Heart left ventricle (tissue), 13 donors: ENCODE measurements at regions not wholly inside any gene's neighbourhood (a gene's known extent, or its start where the extent isn't known, plus 50 kb on each side); places are given as distances from the start of the nearest gene placed in this dataset.

Experiments used
- POLR2A ChIP-seq, 2 donors: fragments of 450-650 bp; IDR thresholded peaks; one replicate each; pipeline ENCODE4 v1.6.1; 2017; ENCODE audit warnings: antibody characterized with exemption in 2 of 2, mild to moderate bottlenecking in 2 of 2, moderate library complexity in 2 of 2
- TF ChIP-seq, protein P1 (sequence below), 12 donors: fragments of 200-600 bp; sonication (generic) in 4 of 12; IDR thresholded peaks; one replicate each; pipeline versions ENCODE4 v1.5.0 to v1.8.0; 2018 to 2022; ENCODE audit warnings: antibody characterized with exemption in 12 of 12, mild to moderate bottlenecking in 5 of 12
- donor health status: ischemic (EF 13 %, LVEDD 7.1; RV severe dilation, severe dysfunction).
- donor health status: DM: no; HTN: yes; CAD: no.
- donor health status: DM: no; HTN: no; CAD: no.
- donor health status: ischemic (EF 25% LVEDD 6.9; RV normal size, moderate dysfunction).
- donor health status: ischemic (EF 25% LVEDD 5.7; RV mildly dilated, moderate dysfunction).
- donor health status: ischemic (EF 35%, LVEDD 5.7; RV mildly dilated, moderate dysfunction).
- donor health status: nonischemic (EF 11% LVEDD 7.7; RV severe dilation, severe dysfunction).
- donor health status: DM: yes; HTN: yes; CAD: no.
- donor health status: PGD.
- donor health status: ischemic (EF 29% LVEDD 5.4; RV normal size, mild dysfunction).
- donor health status: nonischemic (EF 23%, LVEDD 6.1; RV moderate dilation, normal function).

DNA sequence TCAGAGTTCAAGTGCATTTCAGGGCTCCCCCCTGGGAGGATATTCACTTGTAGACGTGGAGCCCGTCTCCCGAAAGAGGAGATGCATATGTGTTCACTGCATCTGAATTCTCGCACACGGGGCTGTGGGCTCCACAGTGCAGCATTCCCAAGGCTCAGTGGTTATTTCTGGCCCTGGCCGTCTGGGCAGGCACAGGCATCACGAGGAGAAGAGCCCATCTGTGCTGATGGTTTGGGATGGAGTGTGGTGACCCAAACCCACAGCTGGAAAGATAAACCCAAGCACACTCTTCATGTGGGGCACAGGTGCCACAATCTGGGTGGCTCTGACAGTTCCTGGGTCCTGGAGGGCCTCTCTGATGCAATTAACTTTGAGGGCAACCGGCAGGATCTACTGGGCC lies 242.1 kb downstream of the TSHZ3 start:
- TF ChIP-seq, protein P1, sequence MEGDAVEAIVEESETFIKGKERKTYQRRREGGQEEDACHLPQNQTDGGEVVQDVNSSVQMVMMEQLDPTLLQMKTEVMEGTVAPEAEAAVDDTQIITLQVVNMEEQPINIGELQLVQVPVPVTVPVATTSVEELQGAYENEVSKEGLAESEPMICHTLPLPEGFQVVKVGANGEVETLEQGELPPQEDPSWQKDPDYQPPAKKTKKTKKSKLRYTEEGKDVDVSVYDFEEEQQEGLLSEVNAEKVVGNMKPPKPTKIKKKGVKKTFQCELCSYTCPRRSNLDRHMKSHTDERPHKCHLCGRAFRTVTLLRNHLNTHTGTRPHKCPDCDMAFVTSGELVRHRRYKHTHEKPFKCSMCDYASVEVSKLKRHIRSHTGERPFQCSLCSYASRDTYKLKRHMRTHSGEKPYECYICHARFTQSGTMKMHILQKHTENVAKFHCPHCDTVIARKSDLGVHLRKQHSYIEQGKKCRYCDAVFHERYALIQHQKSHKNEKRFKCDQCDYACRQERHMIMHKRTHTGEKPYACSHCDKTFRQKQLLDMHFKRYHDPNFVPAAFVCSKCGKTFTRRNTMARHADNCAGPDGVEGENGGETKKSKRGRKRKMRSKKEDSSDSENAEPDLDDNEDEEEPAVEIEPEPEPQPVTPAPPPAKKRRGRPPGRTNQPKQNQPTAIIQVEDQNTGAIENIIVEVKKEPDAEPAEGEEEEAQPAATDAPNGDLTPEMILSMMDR (IDR thresholded peaks at IDR 0.05), result no peak
- no peak for TF ChIP-seq POLR2A (IDR thresholded peaks at IDR 0.05)
